CD14-positive monocyte (primary cell): ENCODE measurements at regions not wholly inside any gene's neighbourhood (a gene's known extent, or its start where the extent isn't known, plus 50 kb on each side); places are given as distances from the start of the nearest gene placed in this dataset.

Experiments
- DNase-seq, 3 donors: peaks; one replicate each; pipeline ENCODE4 v3.0.0-alpha.2; 2011 to 2022
- H2AFZ ChIP-seq: 2 replicates; pipeline ENCODE4 v1.6.0; 2012; ENCODE audit warnings: mild to moderate bottlenecking, low read depth, low read length, inconsistent platforms; ENCODE audit not compliant: insufficient read depth, poor library complexity, severe bottlenecking
- H3K27ac ChIP-seq, 2 donors: 1 replicate in 1 of 2; 2 replicates in 1 of 2; pipeline ENCODE4 v1.5.1; 2012 to 2013; ENCODE audit warnings: low read length in 2 of 2, control low read depth in 1 of 2, inconsistent platforms in 1 of 2, low read depth in 1 of 2, mild to moderate bottlenecking in 1 of 2
- H3K27me3 ChIP-seq, 2 donors: one replicate each; pipeline versions ENCODE4 v1.6.0 to v1.6.1; 2011 to 2013; ENCODE audit warnings: low read length in 2 of 2; ENCODE audit not compliant: control insufficient read depth in 2 of 2, insufficient read depth in 2 of 2
- H3K36me3 ChIP-seq, 2 donors: replicated peaks in 1 of 2; 1 replicate in 1 of 2; 2 replicates in 1 of 2; pipeline versions ENCODE4 v1.5.1 to v1.6.1; 2012 to 2013; ENCODE audit warnings: low read length in 2 of 2, control low read depth in 1 of 2, inconsistent platforms in 1 of 2, mild to moderate bottlenecking in 1 of 2; ENCODE audit not compliant: insufficient read depth in 2 of 2, control insufficient read depth in 1 of 2
- H3K4me1 ChIP-seq, 2 donors: 1 replicate in 1 of 2; 2 replicates in 1 of 2; pipeline versions ENCODE4 v1.5.1 to v1.6.1; 2012 to 2013; ENCODE audit warnings: low read length in 2 of 2, control low read depth in 1 of 2, inconsistent platforms in 1 of 2, mild to moderate bottlenecking in 1 of 2, moderate library complexity in 1 of 2; ENCODE audit not compliant: insufficient read depth in 2 of 2, control insufficient read depth in 1 of 2
- H3K4me2 ChIP-seq: replicated peaks from 2 replicates; pipeline ENCODE3; 2012; ENCODE audit warnings: low read length, moderate library complexity, mild to moderate bottlenecking; ENCODE audit not compliant: poor library complexity, severe bottlenecking; ENCODE audit errors: extremely low read depth
- H3K4me3 ChIP-seq, 3 experiments: fragments of 200-600 bp in 1 of 3; sonication (generic) in 1 of 3; replicated peaks in 1 of 3; 1 replicate in 2 of 3; 2 replicates in 1 of 3; pipeline ENCODE4 v1.5.1; 2011 to 2013; ENCODE audit warnings: low read length in 3 of 3, mild to moderate bottlenecking in 3 of 3, control low read depth in 2 of 3, low read depth in 2 of 3, inconsistent platforms in 1 of 3, moderate library complexity in 1 of 3
- H3K79me2 ChIP-seq: 2 replicates; pipeline ENCODE4 v1.6.0; 2012; ENCODE audit warnings: mild to moderate bottlenecking, control low read depth, inconsistent platforms, low read length, moderate library complexity; ENCODE audit not compliant: insufficient read depth
- H3K9ac ChIP-seq: 2 replicates; pipeline ENCODE4 v1.6.0; 2017; ENCODE audit warnings: low read length, mild to moderate bottlenecking; ENCODE audit not compliant: insufficient read depth, poor library complexity, severe bottlenecking
- H3K9me3 ChIP-seq, 2 donors: replicated peaks in 1 of 2; 1 replicate in 1 of 2; 2 replicates in 1 of 2; pipeline versions ENCODE4 v1.5.1 to v1.6.1; 2012 to 2013; ENCODE audit warnings: low read length in 2 of 2, control low read depth in 1 of 2; ENCODE audit not compliant: control insufficient read depth in 1 of 2, insufficient read depth in 1 of 2
- H4K20me1 ChIP-seq: 2 replicates; pipeline ENCODE4 v1.6.0; 2012; ENCODE audit warnings: mild to moderate bottlenecking, low read length, control low read depth, moderate library complexity; ENCODE audit not compliant: insufficient read depth
- H3K27ac Mint-ChIP-seq, 7 donors: one replicate each; pipeline ENCODE4 v1.8.0; 2020; ENCODE audit warnings: mild to moderate bottlenecking in 7 of 7, mixed read lengths in 7 of 7, moderate library complexity in 6 of 7, inconsistent platforms in 2 of 7
- H3K27me3 Mint-ChIP-seq, 3 donors: one replicate each; pipeline ENCODE4 v1.8.0; 2021 to 2022; ENCODE audit warnings: low read depth in 3 of 3, mild to moderate bottlenecking in 3 of 3, mixed read lengths in 3 of 3, moderate library complexity in 3 of 3, inconsistent platforms in 1 of 3
- H3K36me3 Mint-ChIP-seq, 2 donors: one replicate each; pipeline ENCODE4 v1.8.0; 2020; ENCODE audit warnings: mixed read lengths in 2 of 2, inconsistent platforms in 1 of 2, mild to moderate bottlenecking in 1 of 2
- H3K4me1 Mint-ChIP-seq: one replicate; pipeline ENCODE4 v1.8.0; 2020; ENCODE audit warnings: mild to moderate bottlenecking, mixed read lengths
- H3K4me3 Mint-ChIP-seq, 2 donors: one replicate each; pipeline ENCODE4 v1.8.0; 2020; ENCODE audit warnings: mild to moderate bottlenecking in 2 of 2, mixed read lengths in 2 of 2, moderate library complexity in 1 of 2
- H3K9me3 Mint-ChIP-seq, 7 donors: one replicate each; pipeline ENCODE4 v1.8.0; 2020 to 2022; ENCODE audit warnings: mixed read lengths in 7 of 7, mild to moderate bottlenecking in 6 of 7, moderate library complexity in 6 of 7, inconsistent platforms in 2 of 7
- CTCF ChIP-seq: fragments of 200-600 bp; IDR thresholded peaks from one replicate; pipeline ENCODE4 v1.8.0; 2022; ENCODE audit warnings: antibody characterized with exemption, mild to moderate bottlenecking
- WGBS: methylation state at CpG from one replicate; pipeline ENCODE4 v1.1.5; 2013; ENCODE audit warnings: missing lambda C conversion rate; ENCODE audit not compliant: insufficient coverage; 5-methylcytosine and 5-hydroxymethylcytosine counted together
- intact Hi-C, 2 donors: fragments of 100-400 bp; cut with micrococcal nuclease; formaldehyde crosslinking; loops; one replicate each; pipeline versions ENCODE4 v1.15.0 to v1.15.1; 2023

- Mint-ChIP-seq H3K4me1 (no peaks in the 10 kb centered on the region), H3K36me3 (no peaks in the 10 kb centered on the region), H3K9me3 (no peaks in the 10 kb centered on the region), H3K27ac (peak overlapping the region in 1 of 7 donors; percentile 35), H3K27me3 (peaks cover 3 to 10% (median 5%) of the 10 kb centered on the region in 3 donors), H3K4me3 (no peak overlapping the region)
- DNase-seq: no peak
- Histone ChIP-seq H3K27ac (no peak overlapping the region), H2AFZ (no peak overlapping the region), H4K20me1 (no peaks in the 10 kb centered on the region), H3K4me1 (no peaks in the 10 kb centered on the region), H3K79me2 (no peaks in the 10 kb centered on the region), H3K9ac (no peak overlapping the region), H3K4me2 (no peak overlapping the region), H3K36me3 (no peaks in the 10 kb centered on the region), H3K27me3 (no peaks in the 10 kb centered on the region), H3K4me3 (no peak overlapping the region), H3K9me3 (no peaks in the 10 kb centered on the region)
- intact Hi-C loops: no loop called here
- no peak for TF ChIP-seq CTCF
- WGBS: 93% methylated on average over 5 of the region's 12 CpGs
Measured at GRCh38 chr15:77786956-77787355, 154.2 kb upstream of the LINGO1 start.

GRCh38 chr15:77786181-77786890, 153.6 kb upstream of the LINGO1 start:
- 93% methylated on average over 11 of the region's 11 CpGs for WGBS
- no peaks in the 10 kb centered on the region for H3K36me3 ChIP-seq

More at GRCh38 chr15:77786181-77786890, 153.6 kb upstream of the LINGO1 start:
- H3K9me3 Mint-ChIP-seq: peaks cover 0 to 2% (median 0%) of the 10 kb centered on the region in 7 donors
- no peaks in the 10 kb centered on the region for H3K36me3 Mint-ChIP-seq
- H3K4me1 ChIP-seq: no peaks in the 10 kb centered on the region
- no peak for TF ChIP-seq CTCF
- no peak for DNase-seq
- H3K27ac ChIP-seq: no peak overlapping the region
- no peaks in the 10 kb centered on the region for H4K20me1 ChIP-seq
- no peaks in the 10 kb centered on the region for H3K79me2 ChIP-seq
- no peak overlapping the region for H3K4me2 ChIP-seq
- H3K9ac ChIP-seq: no peak overlapping the region
- no peaks in the 10 kb centered on the region for H3K27me3 ChIP-seq
- H3K4me3 ChIP-seq: no peak overlapping the region
- no peaks in the 10 kb centered on the region for H3K4me1 Mint-ChIP-seq
- no peaks in the 10 kb centered on the region for H3K9me3 ChIP-seq
- no peak overlapping the region for H3K27ac Mint-ChIP-seq
- intact Hi-C loops: no loop called here
- H3K4me3 Mint-ChIP-seq: no peak overlapping the region
- H3K27me3 Mint-ChIP-seq: peaks cover 3 to 10% (median 5%) of the 10 kb centered on the region in 3 donors
- H2AFZ ChIP-seq: no peak overlapping the region
